ENCODE measurements at regions not wholly inside any gene's neighbourhood (a gene's known extent, or its start where the extent isn't known, plus 50 kb on each side); places are given as distances from the start of the nearest gene placed in this dataset.

GRCh38 chr12:71018682-71019081 is 98.1 kb upstream of the PTPRR start:
- H3K27ac Mint-ChIP-seq (ENCODE audit: unreplicated experiment), result no peak overlapping the region
- TF ChIP-seq CTCF (IDR thresholded peaks at IDR 0.05), result no peak
- H3K36me3 Mint-ChIP-seq (ENCODE audit: low read depth), result no peaks in the 10 kb centered on the region
- H3K27me3 Mint-ChIP-seq (ENCODE audit: low read depth), result peaks cover 10% of the 10 kb centered on the region
- H3K4me1 Mint-ChIP-seq (ENCODE audit: low read depth), result no peaks in the 10 kb centered on the region
- peaks cover 4% of the 10 kb centered on the region for H3K9me3 Mint-ChIP-seq (ENCODE audit: low read depth)
- no peak overlapping the region for H3K4me3 Mint-ChIP-seq (ENCODE audit: unreplicated experiment)
- DNase-seq (ENCODE audit: low spot score), result no peak

- TF ChIP-seq CTCF (IDR thresholded peaks at IDR 0.05), result peak; percentile 79
- Mint-ChIP-seq H3K4me3 (ENCODE audit: unreplicated experiment) (no peak overlapping the region), H3K9me3 (ENCODE audit: low read depth) (peaks cover 4% of the 10 kb centered on the region), H3K4me1 (ENCODE audit: low read depth) (peaks cover 6% of the 10 kb centered on the region), H3K27me3 (ENCODE audit: low read depth) (peaks cover 10% of the 10 kb centered on the region), H3K27ac (ENCODE audit: unreplicated experiment) (no peak overlapping the region), H3K36me3 (ENCODE audit: low read depth) (no peaks in the 10 kb centered on the region)
- no peak for DNase-seq (ENCODE audit: low spot score)
Observed at GRCh38 chr12:71014180-71014785, 93.7 kb upstream of the PTPRR start.

GRCh38 chr12:71011261-71011660 is 90.7 kb upstream of the PTPRR start:
- Mint-ChIP-seq H3K4me1 (ENCODE audit: low read depth) (peaks cover 11% of the 10 kb centered on the region), H3K27ac (ENCODE audit: unreplicated experiment) (no peak overlapping the region), H3K27me3 (ENCODE audit: low read depth) (peaks cover 6% of the 10 kb centered on the region), H3K9me3 (ENCODE audit: low read depth) (no peaks in the 10 kb centered on the region), H3K36me3 (ENCODE audit: low read depth) (no peaks in the 10 kb centered on the region), H3K4me3 (ENCODE audit: unreplicated experiment) (no peak overlapping the region)
- TF ChIP-seq CTCF (IDR thresholded peaks at IDR 0.05), result no peak
- DNase-seq (ENCODE audit: low spot score), result no peak

GRCh38 chr12:71010143-71010479 is 89.6 kb upstream of the PTPRR start:
- Mint-ChIP-seq H3K27ac (ENCODE audit: unreplicated experiment) (no peak overlapping the region), H3K4me1 (ENCODE audit: low read depth) (peaks cover 11% of the 10 kb centered on the region), H3K27me3 (ENCODE audit: low read depth) (peaks cover 4% of the 10 kb centered on the region), H3K4me3 (ENCODE audit: unreplicated experiment) (no peak overlapping the region), H3K9me3 (ENCODE audit: low read depth) (no peaks in the 10 kb centered on the region), H3K36me3 (ENCODE audit: low read depth) (no peaks in the 10 kb centered on the region)
- no peak for DNase-seq (ENCODE audit: low spot score)
- TF ChIP-seq CTCF (IDR thresholded peaks at IDR 0.05), result no peak

GRCh38 chr12:71009430-71010142 is 89.0 kb upstream of the PTPRR start:
- no peak overlapping the region for H3K4me3 Mint-ChIP-seq (ENCODE audit: unreplicated experiment)
- no peak for TF ChIP-seq CTCF (IDR thresholded peaks at IDR 0.05)
- H3K9me3 Mint-ChIP-seq (ENCODE audit: low read depth), result no peaks in the 10 kb centered on the region
- H3K27ac Mint-ChIP-seq (ENCODE audit: unreplicated experiment), result no peak overlapping the region
- H3K27me3 Mint-ChIP-seq (ENCODE audit: low read depth), result no peaks in the 10 kb centered on the region
- DNase-seq (ENCODE audit: low spot score), result no peak
- H3K4me1 Mint-ChIP-seq (ENCODE audit: low read depth), result peaks cover 11% of the 10 kb centered on the region
- no peaks in the 10 kb centered on the region for H3K36me3 Mint-ChIP-seq (ENCODE audit: low read depth)
